Stimulated activated CD8-positive, alpha-beta memory T cell treated with anti-CD3 and anti-CD28 coated beads, Interleukin-12 subunit alpha, Interleukin-12 subunit beta, amount 100 ng/mL, for 4 hours (primary cell): ENCODE measurements at regions not wholly inside any gene's neighbourhood (a gene's known extent, or its start where the extent isn't known, plus 50 kb on each side); places are given as distances from the start of the nearest gene placed in this dataset.

Experiments used
- DNase-seq: peaks from one replicate; pipeline ENCODE4 v3.0.0-alpha.2; 2020; ENCODE audit warnings: low read depth

- no peak for DNase-seq
Observed at GRCh38 chr9:135239100-135239768, 151.8 kb downstream of the OLFM1 start.

GRCh38 chr9:135239769-135240141, 152.3 kb downstream of the OLFM1 start:
- no peak for DNase-seq

DNA sequence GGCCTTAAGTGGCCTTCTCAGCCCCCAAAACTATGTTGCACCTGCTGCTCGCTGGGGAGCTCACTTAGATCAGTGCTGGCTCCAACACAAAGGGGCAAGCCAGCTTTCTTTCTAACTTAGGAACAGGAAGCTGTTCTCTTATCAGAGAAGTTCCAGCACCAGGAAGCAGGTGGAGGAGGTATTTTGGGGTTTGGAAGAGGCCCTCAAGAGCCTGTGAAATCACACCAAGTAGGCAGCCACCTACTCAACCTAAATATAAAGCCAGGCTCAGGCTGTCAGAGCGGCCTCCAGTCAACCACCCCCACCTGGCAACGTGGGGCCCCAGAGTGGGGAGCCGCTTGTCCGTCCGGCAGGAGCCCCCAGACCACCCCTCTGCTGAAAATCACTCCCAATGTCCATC, 152.8 kb downstream of the OLFM1 start:
- DNase-seq, result no peak

DNA sequence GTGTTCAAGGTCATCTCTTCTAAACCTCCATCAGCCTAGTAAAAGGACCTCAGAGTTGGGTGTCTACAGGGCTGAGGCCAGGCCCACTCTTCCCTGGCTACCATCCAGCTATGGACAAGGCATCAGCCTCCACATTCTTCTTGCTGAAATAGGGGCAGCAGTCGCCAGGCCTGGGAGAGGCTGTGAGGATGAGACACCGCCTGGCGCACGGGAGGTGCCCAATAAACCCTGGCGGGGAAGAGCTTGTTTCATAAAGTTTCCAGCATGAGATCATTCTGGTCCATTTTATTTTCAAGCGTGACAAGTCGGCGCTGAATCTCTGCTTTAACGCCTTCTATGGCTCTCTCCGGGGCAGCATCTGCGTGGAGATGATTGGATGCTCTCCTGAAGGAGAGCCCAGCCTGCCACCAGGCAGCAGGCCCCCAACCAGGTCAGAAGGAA, 153.4 kb downstream of the OLFM1 start:
- no peak for DNase-seq

DNA sequence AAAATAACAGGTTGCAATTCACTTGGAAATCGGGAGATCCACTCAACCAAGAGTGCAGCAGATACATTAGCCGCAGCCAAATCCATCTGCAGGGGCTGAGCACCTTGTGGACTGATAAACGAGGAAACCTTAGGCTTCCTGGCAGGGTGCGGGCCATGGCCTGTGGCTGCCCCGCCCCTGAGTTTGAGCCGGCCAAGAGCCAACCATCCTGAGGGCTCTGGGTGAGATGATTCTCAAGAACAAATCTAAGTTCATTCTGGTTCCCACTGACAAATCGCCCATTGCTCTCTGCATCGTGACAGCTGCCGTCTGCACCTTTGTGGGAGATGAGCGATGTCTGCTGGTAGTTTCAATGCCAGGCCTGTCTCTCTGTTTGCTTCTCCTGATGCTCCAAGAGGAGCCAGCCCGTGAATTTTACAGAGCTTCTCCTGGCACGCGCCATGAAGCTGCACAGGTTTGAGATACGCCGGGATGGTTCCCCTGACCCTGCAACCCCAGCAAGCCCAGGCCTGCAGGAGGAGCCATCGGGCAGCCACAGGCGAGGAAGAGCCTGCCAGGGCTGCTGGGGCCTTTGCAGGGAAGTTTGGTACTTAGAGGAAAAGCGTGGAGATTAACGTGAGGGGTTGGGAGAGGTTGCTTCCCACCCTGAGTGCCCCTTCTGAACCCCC, 154.0 kb downstream of the OLFM1 start:
- DNase-seq, result no peak

- no peak for DNase-seq
Observed at GRCh38 chr9:135242049-135242396, 154.6 kb downstream of the OLFM1 start.

DNA sequence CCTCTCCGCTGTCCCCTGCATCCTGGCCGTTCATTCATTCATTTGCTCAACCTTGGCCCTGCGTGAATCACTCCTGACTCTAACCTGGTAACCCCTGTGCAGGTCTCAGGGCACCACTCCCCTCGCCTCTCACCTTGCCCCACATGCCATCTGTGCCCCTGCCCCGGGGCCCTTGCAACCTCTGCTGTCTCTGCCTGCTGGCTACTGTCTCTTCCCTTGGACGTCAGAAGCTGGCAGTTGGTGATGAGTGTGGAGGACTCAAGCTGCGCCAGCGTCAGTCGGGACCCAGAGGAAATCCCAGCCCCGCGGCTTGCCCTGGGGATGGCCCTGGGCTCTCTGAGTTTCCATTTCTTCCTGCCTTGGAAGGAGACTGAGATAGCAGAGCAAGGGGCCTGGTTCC, 154.9 kb downstream of the OLFM1 start:
- no peak for DNase-seq

DNA sequence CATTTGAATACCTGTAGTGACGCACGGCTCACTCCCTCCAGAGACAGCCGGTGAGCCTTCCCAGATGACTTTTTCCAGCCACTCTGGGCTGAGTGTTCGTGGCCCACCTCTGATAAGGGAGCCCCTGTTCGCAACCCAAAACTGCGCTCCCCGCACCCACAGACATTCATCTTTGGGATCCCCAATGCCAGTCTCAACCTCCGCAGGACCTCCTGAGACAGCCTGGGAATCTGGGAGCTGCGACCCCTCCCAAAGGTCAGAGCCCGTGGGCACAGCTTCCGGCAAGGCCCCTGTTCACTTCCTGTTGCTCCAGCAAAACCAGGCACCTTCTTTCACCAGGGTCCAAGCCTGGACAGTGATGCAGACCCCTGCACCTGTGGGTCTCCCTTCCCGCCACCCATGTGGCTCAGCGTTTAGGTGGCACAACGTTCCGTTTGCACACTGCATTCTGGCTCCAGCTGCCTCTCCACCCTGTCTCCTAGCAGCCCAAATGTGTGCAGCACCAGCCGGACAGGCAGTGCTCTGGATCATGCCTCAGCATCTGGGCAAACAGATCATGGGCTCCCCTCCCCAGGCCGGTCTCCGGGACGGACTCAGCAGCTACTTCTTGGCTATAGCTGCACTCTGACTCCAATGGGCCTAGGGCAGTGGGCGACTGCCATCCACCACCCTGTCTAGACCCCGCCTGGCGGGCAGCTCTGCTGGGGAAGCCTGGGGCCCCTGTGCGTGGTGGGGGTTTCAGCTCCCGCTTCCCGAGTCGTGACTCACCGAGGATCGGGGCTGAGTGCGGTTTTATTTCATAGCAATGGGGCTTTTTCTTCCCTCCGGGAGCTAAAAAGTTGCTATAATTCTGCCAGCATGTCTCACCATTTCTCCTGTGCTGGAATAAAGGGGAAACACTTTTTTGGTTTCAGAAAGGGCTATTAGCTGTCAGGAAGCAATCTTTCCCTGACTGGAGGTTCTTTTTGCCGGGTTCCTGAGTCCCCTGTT, 156.0 kb downstream of the OLFM1 start:
- DNase-seq, result no peak

- no peak for DNase-seq
Observed at GRCh38 chr9:135244271-135245221, 157.1 kb downstream of the OLFM1 start.

DNA sequence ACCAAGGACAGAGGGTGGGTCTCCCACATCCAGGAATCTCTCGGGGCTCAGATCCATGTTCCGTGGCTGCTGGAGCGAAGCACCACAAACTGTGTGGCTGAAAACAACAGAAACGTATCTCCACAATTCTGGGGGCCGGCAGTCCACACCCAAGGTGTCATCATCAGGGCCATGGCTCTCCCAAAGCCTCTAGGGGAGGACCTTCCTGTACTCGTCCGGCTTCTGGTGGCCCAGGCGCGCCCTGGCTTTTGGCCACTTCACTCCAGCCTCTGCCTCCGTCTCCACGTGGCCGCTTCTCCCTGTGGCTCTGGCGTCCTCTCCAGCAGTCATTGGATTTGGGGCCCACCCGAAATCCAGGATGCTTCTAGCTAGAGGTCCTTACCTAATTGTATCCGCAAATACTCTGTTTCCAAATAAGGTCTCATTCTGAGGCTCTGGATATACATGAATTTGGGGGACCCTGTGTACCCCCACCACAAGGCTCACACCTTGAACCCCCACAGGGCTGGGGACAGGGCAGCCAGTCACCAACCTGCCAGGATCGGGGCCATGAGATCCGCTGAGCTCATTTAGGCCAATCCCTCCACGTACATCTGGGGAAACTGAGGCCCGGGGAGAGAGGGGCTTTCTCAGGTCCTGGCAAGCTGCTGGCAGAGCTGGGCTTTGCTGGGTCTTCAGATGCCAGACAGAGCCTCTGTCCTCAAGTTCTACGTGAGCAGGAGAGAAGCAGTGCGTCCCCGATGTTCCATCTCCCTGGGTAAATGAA, 158.2 kb downstream of the OLFM1 start:
- no peak for DNase-seq

DNA sequence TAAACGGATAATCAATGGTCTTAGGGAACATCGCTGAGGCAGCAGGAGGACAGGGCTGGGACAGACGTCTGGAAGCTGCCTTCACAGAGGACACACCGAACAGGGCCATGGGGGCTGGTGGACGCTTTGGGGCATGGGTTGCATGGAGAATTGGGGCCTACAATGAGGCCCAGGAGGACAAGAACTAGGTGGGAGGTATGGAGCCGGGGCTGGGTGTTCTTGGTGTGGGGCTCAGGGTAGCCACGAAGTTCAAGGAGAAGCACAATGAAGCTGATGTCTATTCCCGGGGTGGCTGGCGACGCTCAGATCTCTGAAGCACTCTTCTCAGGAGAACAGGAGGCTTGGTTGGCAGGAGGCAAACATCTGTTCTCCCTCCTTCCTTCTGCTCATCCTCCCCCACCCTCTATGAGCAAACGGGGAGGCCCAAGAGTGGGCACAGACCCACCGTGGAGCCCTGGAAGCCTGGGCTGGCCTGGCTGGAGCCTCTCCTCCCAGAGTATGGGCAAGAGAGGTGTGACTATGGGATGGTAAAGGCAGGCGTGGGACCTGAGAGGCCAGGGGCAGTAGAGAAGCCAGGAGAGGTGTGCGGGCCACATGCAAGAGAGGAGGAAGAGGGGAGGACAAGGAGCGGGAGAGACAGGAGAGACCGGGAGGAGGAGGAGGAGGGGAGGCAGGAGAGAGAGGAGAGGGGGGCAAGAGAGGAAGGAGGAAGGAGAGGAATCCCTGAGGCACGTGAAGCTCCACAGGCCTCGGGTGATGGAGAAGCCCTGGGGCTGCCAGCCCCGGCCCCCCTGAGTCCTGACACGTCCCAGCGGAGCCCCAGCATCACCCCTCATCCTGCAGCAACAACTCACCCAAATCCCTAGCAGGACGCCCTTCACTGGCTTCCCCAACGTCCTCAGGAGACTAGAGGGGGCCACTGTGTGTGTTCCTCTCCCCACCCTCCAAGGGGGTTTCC, 159.1 kb downstream of the OLFM1 start:
- DNase-seq, result no peak

DNA sequence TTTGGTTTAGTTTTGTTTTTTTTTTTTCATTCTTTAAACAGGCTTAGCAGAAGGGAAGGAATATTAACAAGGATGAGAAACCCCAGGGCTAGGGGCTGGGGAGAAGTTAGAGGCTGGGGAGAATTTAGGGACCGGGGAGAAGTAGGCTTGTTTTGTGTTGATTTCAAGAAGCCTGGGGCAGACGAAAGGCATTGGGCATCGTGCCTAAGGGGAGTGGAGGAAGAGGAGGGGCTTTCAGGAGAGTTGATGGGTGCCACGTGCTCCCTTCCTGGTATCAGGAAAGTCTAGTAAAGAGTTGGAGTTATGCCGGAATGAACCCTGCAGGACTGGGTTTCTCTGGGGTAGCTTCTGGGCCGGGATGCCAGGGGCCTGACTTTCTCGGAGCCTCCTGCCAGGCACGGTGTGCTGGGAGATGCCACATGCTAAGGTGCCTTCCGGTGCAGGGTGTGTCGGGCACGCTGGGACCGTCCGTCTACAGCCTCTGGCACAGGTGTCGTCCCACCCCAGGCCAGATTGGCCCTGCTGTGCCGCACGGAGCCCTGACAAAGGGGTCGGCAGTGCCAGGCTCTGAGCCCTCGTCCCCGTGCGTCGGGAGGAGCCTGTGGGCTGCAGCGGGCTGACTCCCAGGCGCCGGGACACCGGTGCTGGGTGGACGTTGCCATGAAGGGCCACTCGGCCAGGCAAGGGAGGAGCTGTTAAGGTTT, 159.9 kb downstream of the OLFM1 start:
- DNase-seq, result no peak

GRCh38 chr9:135248111-135248510, 160.6 kb downstream of the OLFM1 start:
- no peak for DNase-seq

GRCh38 chr9:135248721-135249120, 161.3 kb downstream of the OLFM1 start:
- no peak for DNase-seq

GRCh38 chr9:135249191-135249590, 161.7 kb downstream of the OLFM1 start:
- DNase-seq, result no peak

DNA sequence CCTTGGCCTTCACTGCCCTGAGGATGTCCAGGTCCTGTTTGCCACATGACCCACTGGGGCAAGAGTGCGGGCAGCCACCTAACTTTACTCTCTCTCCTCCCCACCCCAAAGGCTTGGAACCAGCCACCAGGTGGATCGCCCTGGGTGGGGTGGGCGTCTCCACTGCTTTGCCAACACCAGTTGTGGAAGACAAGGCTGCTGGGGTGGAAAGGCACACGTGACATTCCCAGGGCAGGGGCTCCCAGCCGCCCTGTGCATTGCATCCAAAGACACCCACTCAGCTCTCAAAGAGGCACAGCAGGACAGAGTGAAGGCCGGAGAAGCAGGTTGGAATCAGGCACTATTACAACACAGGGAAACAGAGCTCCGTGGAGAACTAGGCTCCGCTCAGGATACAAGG, 162.2 kb downstream of the OLFM1 start:
- DNase-seq, result no peak

DNA sequence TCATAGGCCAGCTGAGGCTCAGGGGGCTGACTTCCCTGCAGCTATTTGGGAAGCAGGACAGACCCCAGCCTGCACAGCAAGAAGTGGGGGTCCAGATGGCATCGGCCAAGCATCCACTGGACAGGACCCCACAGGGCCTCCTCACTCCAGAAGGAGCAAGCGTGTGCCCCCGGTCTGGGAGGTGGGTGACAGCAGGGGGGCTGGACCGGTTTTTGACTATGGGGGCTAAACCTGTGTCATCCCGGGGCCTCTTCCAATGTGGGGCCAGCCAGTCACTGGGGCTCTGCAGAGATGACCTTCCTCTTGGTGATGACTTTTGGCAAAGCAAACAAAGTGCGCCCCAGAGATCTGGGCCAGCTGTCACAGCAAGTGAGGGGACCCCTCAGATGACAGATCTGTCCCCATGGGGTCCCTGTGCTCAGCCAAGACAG, 163.9 kb downstream of the OLFM1 start:
- no peak for DNase-seq

DNA sequence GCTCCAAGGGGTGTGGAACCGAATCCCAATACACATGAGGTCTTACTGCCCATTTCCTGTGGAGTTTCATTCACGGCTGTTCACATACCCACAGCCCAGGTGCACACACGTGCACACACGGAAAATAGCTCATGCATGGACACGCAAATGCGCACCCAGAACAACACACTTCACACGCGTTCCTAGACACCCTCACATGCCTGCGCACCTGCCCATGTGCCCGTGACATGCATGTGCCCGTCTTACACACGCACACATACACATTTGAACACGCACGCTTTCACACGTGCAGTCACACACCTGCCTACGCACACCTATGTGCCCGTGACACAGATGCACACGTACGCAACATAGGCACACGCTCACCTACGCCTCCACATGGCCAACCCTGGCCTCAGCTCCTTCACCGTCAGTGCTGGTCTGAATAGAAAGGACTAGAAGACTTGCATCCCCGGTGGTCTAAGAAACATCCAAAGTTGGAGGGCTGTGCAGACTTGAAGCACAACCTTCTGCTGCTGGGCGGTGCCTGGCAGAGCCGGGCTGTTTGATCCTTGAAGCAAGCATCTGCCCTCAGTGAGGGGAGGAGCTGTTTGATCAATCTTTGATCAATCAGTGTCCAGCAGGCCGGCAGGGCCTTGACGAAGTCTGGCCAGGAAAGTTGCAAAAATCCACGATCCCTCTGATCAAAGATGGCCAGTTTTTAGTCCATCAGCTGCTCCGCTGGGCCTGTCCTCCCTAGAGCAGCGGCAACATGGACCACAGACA, 164.7 kb downstream of the OLFM1 start:
- no peak for DNase-seq
